DOHH2 (cell line): ENCODE measurements at regions not wholly inside any gene's neighbourhood (a gene's known extent, or its start where the extent isn't known, plus 50 kb on each side); places are given as distances from the start of the nearest gene placed in this dataset.

Experiments used
- CTCF ChIP-seq: fragments of 200-600 bp; sonication (generic); IDR thresholded peaks from one replicate; pipeline ENCODE4 v1.5.1; 2014; ENCODE audit warnings: antibody characterized with exemption, mild to moderate bottlenecking, low read depth, low read length; ENCODE audit not compliant: poor library complexity, severe bottlenecking
- EZH2phosphoT487 ChIP-seq: fragments of 200-600 bp; sonication (generic); IDR thresholded peaks from 2 replicates; pipeline ENCODE4 v1.6.1; 2017; ENCODE audit warnings: borderline replicate concordance, mild to moderate bottlenecking, antibody characterized with exemption, low read length, moderate library complexity, mixed read lengths

GRCh38 chr13:76048131-76048530 lies 412.0 kb downstream of the LMO7 start:
- no peak for TF ChIP-seq CTCF
- no peak for TF ChIP-seq EZH2phosphoT487
